HUES48 (cell line): ENCODE measurements at regions not wholly inside any gene's neighbourhood (a gene's known extent, or its start where the extent isn't known, plus 50 kb on each side); places are given as distances from the start of the nearest gene placed in this dataset.

Source experiments
- H3K27ac ChIP-seq: one replicate; pipeline ENCODE4 v1.7.0; 2013; ENCODE audit warnings: low read depth, low read length, inconsistent platforms
- H3K27me3 ChIP-seq: 2 replicates; pipeline ENCODE4 v1.6.1; 2013; ENCODE audit warnings: mild to moderate bottlenecking, low read length; ENCODE audit not compliant: control insufficient read depth, insufficient read depth
- H3K36me3 ChIP-seq: 2 replicates; pipeline ENCODE4 v1.6.1; 2013; ENCODE audit warnings: low read length; ENCODE audit not compliant: control insufficient read depth, insufficient read depth
- H3K4me1 ChIP-seq: 2 replicates; pipeline ENCODE4 v1.6.1; 2013; ENCODE audit warnings: mild to moderate bottlenecking, low read length; ENCODE audit not compliant: control insufficient read depth, insufficient read depth
- H3K4me3 ChIP-seq: 2 replicates; pipeline ENCODE4 v1.5.1; 2013; ENCODE audit warnings: mild to moderate bottlenecking, low read depth, low read length
- H3K9ac ChIP-seq: 2 replicates; pipeline ENCODE4 v1.6.1; 2013; ENCODE audit warnings: mild to moderate bottlenecking, low read depth, low read length, moderate library complexity
- H3K9me3 ChIP-seq: 2 replicates; pipeline ENCODE4 v1.6.1; 2013; ENCODE audit warnings: low read length; ENCODE audit not compliant: control insufficient read depth, insufficient read depth

GRCh38 chr21:41583274-41583790, 75.4 kb upstream of the TMPRSS2 start:
- Histone ChIP-seq H3K36me3 (no peaks in the 10 kb centered on the region), H3K27me3 (no peaks in the 10 kb centered on the region), H3K27ac (no peak overlapping the region)

GRCh38 chr21:41582866-41583265, 74.9 kb upstream of the TMPRSS2 start:
- H3K4me3 ChIP-seq: no peak overlapping the region
- no peak overlapping the region for H3K27ac ChIP-seq
- H3K27me3 ChIP-seq: no peaks in the 10 kb centered on the region
- no peak overlapping the region for H3K9ac ChIP-seq
- peaks cover 5% of the 10 kb centered on the region; the same call in 1 of the 2 replicates for H3K9me3 ChIP-seq
- peaks cover 10% of the 10 kb centered on the region; the same call in 1 of the 2 replicates for H3K4me1 ChIP-seq
- H3K36me3 ChIP-seq: no peaks in the 10 kb centered on the region

More at GRCh38 chr21:41583274-41583790, 75.4 kb upstream of the TMPRSS2 start:
- no peak overlapping the region for H3K4me3 ChIP-seq
- H3K9ac ChIP-seq: no peak overlapping the region
- 0 out of 2 replicates have a peak, but pooled peaks cover under 1% of the 10 kb centered on the region for H3K9me3 ChIP-seq
- peaks cover 10% of the 10 kb centered on the region; the same call in 1 of the 2 replicates for H3K4me1 ChIP-seq

- no peaks in the 10 kb centered on the region for H3K27me3 ChIP-seq
- H3K9ac ChIP-seq: no peak overlapping the region
- peaks cover 7% of the 10 kb centered on the region; the same call in 1 of the 2 replicates for H3K9me3 ChIP-seq
- H3K4me1 ChIP-seq: peaks cover 10% of the 10 kb centered on the region; the same call in 1 of the 2 replicates
- no peak overlapping the region for H3K27ac ChIP-seq
- no peak overlapping the region for H3K4me3 ChIP-seq
- no peaks in the 10 kb centered on the region for H3K36me3 ChIP-seq
These were observed 74.4 kb upstream of the TMPRSS2 start for GRCh38 chr21:41582298-41582840.

- peaks cover 10% of the 10 kb centered on the region; the same call in 1 of the 2 replicates for H3K4me1 ChIP-seq
- H3K27ac ChIP-seq: no peak overlapping the region
- no peaks in the 10 kb centered on the region for H3K27me3 ChIP-seq
- no peak overlapping the region for H3K4me3 ChIP-seq
- H3K36me3 ChIP-seq: no peaks in the 10 kb centered on the region
- peaks cover 12% of the 10 kb centered on the region; the same call in 1 of the 2 replicates for H3K9me3 ChIP-seq
- H3K9ac ChIP-seq: no peak overlapping the region
These were observed 73.8 kb upstream of the TMPRSS2 start for GRCh38 chr21:41581592-41582228.

- no peaks in the 10 kb centered on the region for H3K36me3 ChIP-seq
- peaks cover 12% of the 10 kb centered on the region; the same call in 1 of the 2 replicates for H3K9me3 ChIP-seq
- H3K9ac ChIP-seq: no peak overlapping the region
- no peak overlapping the region for H3K4me3 ChIP-seq
- H3K27ac ChIP-seq: no peak overlapping the region
- H3K27me3 ChIP-seq: no peaks in the 10 kb centered on the region
- H3K4me1 ChIP-seq: peaks cover 10% of the 10 kb centered on the region; the same call in 1 of the 2 replicates
These were observed 73.0 kb upstream of the TMPRSS2 start for GRCh38 chr21:41580758-41581554.

GRCh38 chr21:41579692-41580091, 71.7 kb upstream of the TMPRSS2 start:
- Histone ChIP-seq H3K9me3 (peaks cover 12% of the 10 kb centered on the region; the same call in 1 of the 2 replicates), H3K27me3 (no peaks in the 10 kb centered on the region), H3K9ac (no peak overlapping the region), H3K4me3 (no peak overlapping the region), H3K36me3 (no peaks in the 10 kb centered on the region), H3K4me1 (peaks cover 10% of the 10 kb centered on the region; the same call in 1 of the 2 replicates), H3K27ac (no peak overlapping the region)

GRCh38 chr21:41578716-41579115, 70.8 kb upstream of the TMPRSS2 start:
- no peak overlapping the region for H3K4me3 ChIP-seq
- no peaks in the 10 kb centered on the region for H3K36me3 ChIP-seq
- peaks cover 12% of the 10 kb centered on the region; the same call in 1 of the 2 replicates for H3K9me3 ChIP-seq
- H3K27ac ChIP-seq: no peak overlapping the region
- H3K27me3 ChIP-seq: no peaks in the 10 kb centered on the region
- peaks cover 7% of the 10 kb centered on the region; the same call in 1 of the 2 replicates for H3K4me1 ChIP-seq
- no peak overlapping the region for H3K9ac ChIP-seq

GRCh38 chr21:41578083-41578482, 70.1 kb upstream of the TMPRSS2 start:
- H3K27me3 ChIP-seq: no peaks in the 10 kb centered on the region
- no peak overlapping the region for H3K4me3 ChIP-seq
- peaks cover 4% of the 10 kb centered on the region; the same call in 1 of the 2 replicates for H3K4me1 ChIP-seq
- H3K27ac ChIP-seq: no peak overlapping the region
- H3K36me3 ChIP-seq: no peaks in the 10 kb centered on the region
- H3K9me3 ChIP-seq: peaks cover 12% of the 10 kb centered on the region; the same call in 1 of the 2 replicates
- H3K9ac ChIP-seq: no peak overlapping the region

GRCh38 chr21:41576013-41576615, 68.2 kb upstream of the TMPRSS2 start:
- peaks cover 3% of the 10 kb centered on the region; the same call in 1 of the 2 replicates for H3K4me1 ChIP-seq
- H3K36me3 ChIP-seq: no peaks in the 10 kb centered on the region
- H3K27me3 ChIP-seq: no peaks in the 10 kb centered on the region
- H3K9me3 ChIP-seq: peaks cover 19% of the 10 kb centered on the region
- no peak overlapping the region for H3K9ac ChIP-seq
- no peak overlapping the region for H3K27ac ChIP-seq
- H3K4me3 ChIP-seq: no peak overlapping the region

- Histone ChIP-seq H3K9ac (no peak overlapping the region), H3K9me3 (peaks cover 19% of the 10 kb centered on the region), H3K27ac (no peak overlapping the region), H3K27me3 (no peaks in the 10 kb centered on the region), H3K36me3 (no peaks in the 10 kb centered on the region), H3K4me1 (no peaks in the 10 kb centered on the region), H3K4me3 (no peak overlapping the region)
These were observed 66.1 kb upstream of the TMPRSS2 start for GRCh38 chr21:41573902-41574690.
